DMS153 treated with DMSO at 0.1 percent for 48 hours (cell line): ENCODE measurements at regions not wholly inside any gene's neighbourhood (a gene's known extent, or its start where the extent isn't known, plus 50 kb on each side); places are given as distances from the start of the nearest gene placed in this dataset.

Experiments used
- DNase-seq: peaks from one replicate; lab custom pipeline; 2025; ENCODE audit not compliant: unreplicated experiment; lab: John Stamatoyannopoulos, UW

GRCh38 chr14:82511399-82511798 is 977.7 kb upstream of the SEL1L start:
- no peak for DNase-seq

GRCh38 chr14:82520765-82521164 is 987.1 kb upstream of the SEL1L start:
- no peak for DNase-seq

- no peak for DNase-seq
These were observed 987.5 kb upstream of the SEL1L start for GRCh38 chr14:82521191-82521590.

- DNase-seq: peak; percentile 32
These were observed 994.4 kb upstream of the SEL1L start for GRCh38 chr14:82528016-82528415.

GRCh38 chr14:82533351-82533750 is 999.7 kb upstream of the SEL1L start:
- DNase-seq: no peak

GRCh38 chr14:82536566-82536965 is 1002.9 kb upstream of the SEL1L start:
- DNase-seq: no peak

- DNase-seq: no peak
These were observed 1004.2 kb upstream of the SEL1L start for GRCh38 chr14:82537831-82538230.

GRCh38 chr14:82546401-82546800 is 1012.7 kb upstream of the SEL1L start:
- DNase-seq: no peak

- DNase-seq: no peak
These were observed 1015.8 kb upstream of the SEL1L start for GRCh38 chr14:82549306-82549990.

GRCh38 chr14:82562881-82563280 is 1029.2 kb upstream of the SEL1L start:
- no peak for DNase-seq

GRCh38 chr14:82565825-82566224 is 1032.2 kb upstream of the SEL1L start:
- DNase-seq: no peak

GRCh38 chr14:82587226-82587625 is 1053.6 kb upstream of the SEL1L start:
- no peak for DNase-seq

- DNase-seq: no peak
These were observed 1061.8 kb upstream of the SEL1L start for GRCh38 chr14:82595466-82595865.

- DNase-seq: no peak
These were observed 1069.1 kb upstream of the SEL1L start for GRCh38 chr14:82602794-82603193.

GRCh38 chr14:82604819-82605218 is 1071.2 kb upstream of the SEL1L start:
- DNase-seq: no peak

GRCh38 chr14:82621881-82622450 is 1088.3 kb upstream of the SEL1L start:
- DNase-seq: no peak

- no peak for DNase-seq
These were observed 1092.8 kb upstream of the SEL1L start for GRCh38 chr14:82626156-82627066.

- DNase-seq: no peak
These were observed 1102.3 kb upstream of the SEL1L start for GRCh38 chr14:82635915-82636314.

GRCh38 chr14:82636426-82636825 is 1102.8 kb upstream of the SEL1L start:
- no peak for DNase-seq

- DNase-seq: no peak
These were observed 1107.4 kb upstream of the SEL1L start for GRCh38 chr14:82641050-82641540.

- DNase-seq: no peak
These were observed 1108.8 kb upstream of the SEL1L start for GRCh38 chr14:82642425-82642824.
